Calu3 (cell line): ENCODE measurements at regions not wholly inside any gene's neighbourhood (a gene's known extent, or its start where the extent isn't known, plus 50 kb on each side); places are given as distances from the start of the nearest gene placed in this dataset.

Source experiments
- BruUV-seq: library from RNA; stranded (reverse); fragments of 400-500 nt; replicated peaks from 2 replicates; lab custom pipeline; 2021; lab: Mats Ljungman, UMichigan
- CTCF ChIA-PET: fragments of 300-600 bp; sonication (Branson Sonifier 250); formaldehyde crosslinking; loops from one replicate; lab custom pipeline; 2022; ENCODE audit warnings: antibody characterized with exemption; lab: Charles Lee
- DNase-seq: peaks from one replicate; pipeline ENCODE4 v3.0.0; 2022
- H3K27ac Mint-ChIP-seq: one replicate; pipeline ENCODE4 v1.8.0; 2022; ENCODE audit warnings: mixed read lengths; ENCODE audit not compliant: unreplicated experiment
- H3K27me3 Mint-ChIP-seq: one replicate; pipeline ENCODE4 v1.8.0; 2022; ENCODE audit warnings: mixed read lengths; ENCODE audit not compliant: unreplicated experiment
- H3K36me3 Mint-ChIP-seq: one replicate; pipeline ENCODE4 v1.8.0; 2022; ENCODE audit warnings: mild to moderate bottlenecking, moderate library complexity, mixed read lengths; ENCODE audit not compliant: insufficient read depth, unreplicated experiment
- H3K4me1 Mint-ChIP-seq: one replicate; pipeline ENCODE4 v1.8.0; 2022; ENCODE audit warnings: mild to moderate bottlenecking, low read depth, mixed read lengths; ENCODE audit not compliant: unreplicated experiment
- H3K4me3 Mint-ChIP-seq: one replicate; pipeline ENCODE4 v1.8.0; 2022; ENCODE audit warnings: mild to moderate bottlenecking, low read depth, moderate library complexity, mixed read lengths; ENCODE audit not compliant: unreplicated experiment
- H3K9me3 Mint-ChIP-seq: one replicate; pipeline ENCODE4 v1.8.0; 2022; ENCODE audit warnings: low read depth, mixed read lengths; ENCODE audit not compliant: unreplicated experiment
- CTCF ChIP-seq: fragments of 200-600 bp; IDR thresholded peaks from one replicate; pipeline ENCODE4 v1.8.0; 2022; ENCODE audit warnings: antibody characterized with exemption; ENCODE audit not compliant: unreplicated experiment
- intact Hi-C: fragments of 100-400 bp; cut with micrococcal nuclease; formaldehyde crosslinking; loops from one replicate; pipeline ENCODE4 v1.10.0; 2022; ENCODE audit not compliant: unreplicated experiment

DNA sequence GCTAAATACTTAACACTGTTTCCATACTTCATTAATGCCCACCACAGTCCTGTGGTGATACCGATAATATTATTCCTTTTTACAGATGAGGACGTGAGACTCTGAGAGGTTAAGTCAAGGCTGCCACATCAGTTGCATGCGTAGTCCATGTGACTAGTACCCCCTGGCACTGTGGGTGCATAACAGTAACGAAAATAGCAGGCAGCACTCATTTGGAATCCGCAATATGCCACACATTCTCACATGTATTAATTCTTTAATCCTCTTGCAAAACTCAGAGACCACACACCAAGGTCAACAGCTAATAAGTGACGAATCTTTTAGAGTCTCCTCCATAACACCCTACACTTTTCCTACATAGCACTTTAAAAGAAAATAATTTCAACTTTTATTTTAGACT is 99.5 kb upstream of the HABP2 start:
- peaks cover 79% of the 10 kb centered on the region for H3K27me3 Mint-ChIP-seq
- CTCF ChIA-PET: interaction anchor here (0.6 to 0.7 kb wide), 2 partner anchors 13 to 968 kb away, joined by 4 to 7 read pairs; no protein-coding TSS in a partner anchor
- no TSS peak for BruUV-seq
- peaks cover 9% of the 10 kb centered on the region for H3K4me1 Mint-ChIP-seq
- no peak overlapping the region for H3K4me3 Mint-ChIP-seq
- H3K9me3 Mint-ChIP-seq: no peaks in the 10 kb centered on the region
- no peak overlapping the region for H3K27ac Mint-ChIP-seq
- DNase-seq: no peak
- intact Hi-C loops: loop anchor here (10.0 kb wide), 1 partner anchor 979 kb away; no protein-coding TSS in a partner anchor
- peaks cover 6% of the 10 kb centered on the region for H3K36me3 Mint-ChIP-seq
- no peak for TF ChIP-seq CTCF

DNA sequence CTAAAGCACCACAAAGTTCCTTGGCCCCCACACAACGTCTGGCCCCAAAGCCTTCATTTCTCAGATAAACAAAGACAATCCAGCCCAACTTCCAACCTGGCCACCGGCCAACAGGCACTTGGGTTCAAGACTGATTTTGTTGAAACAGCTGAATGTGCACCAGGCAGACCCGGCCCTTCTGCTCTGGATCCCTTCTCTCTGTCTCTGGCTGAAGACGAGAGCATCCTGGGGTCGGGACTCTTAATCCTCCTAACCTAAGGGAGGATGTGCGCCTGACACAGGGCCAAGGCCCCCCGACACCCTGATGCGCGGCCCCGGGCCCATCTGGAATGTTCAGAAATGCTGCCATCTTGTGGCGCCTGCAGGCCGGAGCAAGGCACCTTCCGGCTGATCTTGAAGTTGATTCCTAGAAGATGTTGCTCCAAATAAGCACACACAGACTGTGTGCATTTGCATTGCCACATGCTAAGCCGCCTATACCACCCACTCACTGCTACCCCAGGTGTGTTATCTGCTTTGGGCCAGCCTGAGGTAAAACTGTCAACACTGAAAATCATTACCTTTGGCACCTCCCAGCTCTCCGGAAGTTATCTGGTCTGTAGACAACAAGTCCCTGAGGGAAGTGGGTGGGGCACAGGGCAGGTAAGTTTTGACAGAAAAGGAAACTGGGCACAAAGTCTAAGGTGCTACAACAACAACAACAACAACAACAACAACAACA is 98.4 kb upstream of the HABP2 start:
- Mint-ChIP-seq H3K9me3 (no peaks in the 10 kb centered on the region), H3K36me3 (peaks cover 6% of the 10 kb centered on the region), H3K4me3 (no peak overlapping the region), H3K4me1 (peaks cover 9% of the 10 kb centered on the region), H3K27me3 (peaks cover 79% of the 10 kb centered on the region), H3K27ac (no peak overlapping the region)
- intact Hi-C loops: loop anchor here (10.0 kb wide), 1 partner anchor 980 kb away; no protein-coding TSS in a partner anchor
- peak; percentile 57 for TF ChIP-seq CTCF
- no TSS peak for BruUV-seq
- CTCF ChIA-PET: interaction anchor here (1.0 kb wide), 1 partner anchor 109 kb away, joined by 4 read pairs; no protein-coding TSS in a partner anchor
- DNase-seq: peak; percentile 35

DNA sequence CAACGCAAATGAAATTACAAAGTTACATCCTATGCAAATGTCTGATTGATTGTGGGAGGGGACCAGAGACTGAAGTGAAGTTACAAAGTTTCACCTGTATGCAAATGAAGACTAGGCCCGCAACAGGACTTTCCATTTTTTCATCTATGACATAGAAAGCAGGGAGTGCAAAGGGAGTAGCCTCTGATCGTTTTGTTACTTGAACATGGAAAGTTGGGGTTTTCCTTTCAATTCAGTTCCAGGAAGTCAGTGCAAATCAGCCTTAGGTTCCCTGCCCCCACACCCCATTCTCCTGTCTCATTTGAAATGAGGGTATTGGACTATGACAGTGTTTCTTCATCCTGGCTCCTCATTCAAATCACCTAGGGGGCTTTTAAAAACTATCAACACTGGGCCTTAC is 96.9 kb upstream of the HABP2 start:
- TF ChIP-seq CTCF: no peak
- BruUV-seq: no TSS peak
- CTCF ChIA-PET: no interaction called here
- peaks cover 79% of the 10 kb centered on the region for H3K27me3 Mint-ChIP-seq
- no peaks in the 10 kb centered on the region for H3K9me3 Mint-ChIP-seq
- no peak overlapping the region for H3K4me3 Mint-ChIP-seq
- H3K4me1 Mint-ChIP-seq: peaks cover 9% of the 10 kb centered on the region
- H3K27ac Mint-ChIP-seq: no peak overlapping the region
- intact Hi-C loops: loop anchor here (10.0 kb wide), 1 partner anchor 981 kb away; no protein-coding TSS in a partner anchor
- peaks cover 6% of the 10 kb centered on the region for H3K36me3 Mint-ChIP-seq
- DNase-seq: no peak

DNA sequence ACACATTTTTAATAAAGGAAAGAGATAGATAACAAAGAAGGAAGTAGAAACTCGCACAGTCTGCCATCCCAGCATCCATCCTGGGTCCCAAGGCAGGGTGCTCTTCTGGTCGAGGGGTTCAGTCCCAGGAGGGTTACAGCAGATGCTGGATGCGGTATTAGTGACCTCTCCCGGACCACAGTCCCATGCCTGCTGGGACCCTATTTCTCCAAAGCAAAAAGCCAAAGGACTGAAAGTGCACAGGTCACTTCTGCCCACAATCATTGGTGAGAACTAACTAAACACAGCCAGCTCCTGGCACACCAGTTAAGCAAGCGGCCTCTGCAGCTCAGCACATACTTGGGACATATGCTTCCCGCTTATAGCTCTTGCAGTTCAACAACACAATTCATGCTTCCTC is 96.1 kb upstream of the HABP2 start:
- no peak overlapping the region for H3K27ac Mint-ChIP-seq

More for the DNA sequence above, 96.1 kb upstream of the HABP2 start:
- no peak for TF ChIP-seq CTCF
- BruUV-seq: no TSS peak
- no peak for DNase-seq
- H3K4me3 Mint-ChIP-seq: no peak overlapping the region
- peaks cover 78% of the 10 kb centered on the region for H3K27me3 Mint-ChIP-seq
- no peaks in the 10 kb centered on the region for H3K9me3 Mint-ChIP-seq
- CTCF ChIA-PET: no interaction called here
- intact Hi-C loops: loop anchor here (10.0 kb wide), 1 partner anchor 982 kb away; no protein-coding TSS in a partner anchor
- H3K4me1 Mint-ChIP-seq: peaks cover 9% of the 10 kb centered on the region
- H3K36me3 Mint-ChIP-seq: peaks cover 6% of the 10 kb centered on the region
